SW 1271 (cell line): ENCODE measurements at regions not wholly inside any gene's neighbourhood (a gene's known extent, or its start where the extent isn't known, plus 50 kb on each side); places are given as distances from the start of the nearest gene placed in this dataset.
A peak's percentile ranks its signal among the peaks of the same experiment; 100 is the strongest.

Experiments
- DNase-seq, 2 experiments: peaks; one replicate each; lab custom pipeline; 2025; lab: John Stamatoyannopoulos, UW

GRCh38 chr3:98963546-98963945 is 62.1 kb upstream of the DCBLD2 start:
- no peak for DNase-seq

GRCh38 chr3:98962951-98963350 is 61.5 kb upstream of the DCBLD2 start:
- DNase-seq, result peak in 1 of 2 experiments; percentile 22

GRCh38 chr3:98962189-98962930 is 60.9 kb upstream of the DCBLD2 start:
- DNase-seq, result peak in 1 of 2 experiments; percentile 28

GRCh38 chr3:98961161-98962155 is 60.0 kb upstream of the DCBLD2 start:
- DNase-seq, result no peak

GRCh38 chr3:98957681-98958080 is 56.2 kb upstream of the DCBLD2 start:
- DNase-seq, result no peak

- no peak for DNase-seq
These were observed 54.5 kb upstream of the DCBLD2 start for GRCh38 chr3:98956008-98956407.

GRCh38 chr3:98954791-98955604 is 53.5 kb upstream of the DCBLD2 start:
- DNase-seq, result no peak

- DNase-seq, result no peak
These were observed 52.7 kb upstream of the DCBLD2 start for GRCh38 chr3:98954242-98954641.

- no peak for DNase-seq
These were observed 50.9 kb upstream of the DCBLD2 start for GRCh38 chr3:98952404-98952803.
